ENCODE measurements at regions not wholly inside any gene's neighbourhood (a gene's known extent, or its start where the extent isn't known, plus 50 kb on each side); places are given as distances from the start of the nearest gene placed in this dataset.
"Not testable (repeated sequence)": the region's sequence is repeated elsewhere in the genome, so short reads cannot be mapped to it uniquely, and the experiment has no call there.

DNA sequence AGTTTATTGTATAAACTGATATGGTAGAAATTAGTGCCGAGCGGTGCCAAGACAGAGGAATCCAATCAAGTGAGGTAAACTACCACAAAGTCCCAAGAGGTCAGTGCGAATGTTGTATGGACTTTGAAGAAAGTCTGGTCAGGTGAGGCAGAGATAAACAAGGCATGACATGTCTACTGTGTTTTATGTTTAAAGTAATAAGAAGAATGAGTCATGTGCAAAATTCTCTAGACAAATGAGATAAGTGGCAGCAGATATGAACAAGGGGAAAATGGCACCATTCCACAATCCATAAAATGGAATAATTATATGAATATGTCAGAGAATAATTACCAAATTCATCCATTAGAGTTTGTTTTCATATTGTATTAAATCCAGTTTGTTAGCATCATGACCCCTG lies 364.1 kb upstream of the CCNH start:
- TF ChIP-seq, protein P1, sequence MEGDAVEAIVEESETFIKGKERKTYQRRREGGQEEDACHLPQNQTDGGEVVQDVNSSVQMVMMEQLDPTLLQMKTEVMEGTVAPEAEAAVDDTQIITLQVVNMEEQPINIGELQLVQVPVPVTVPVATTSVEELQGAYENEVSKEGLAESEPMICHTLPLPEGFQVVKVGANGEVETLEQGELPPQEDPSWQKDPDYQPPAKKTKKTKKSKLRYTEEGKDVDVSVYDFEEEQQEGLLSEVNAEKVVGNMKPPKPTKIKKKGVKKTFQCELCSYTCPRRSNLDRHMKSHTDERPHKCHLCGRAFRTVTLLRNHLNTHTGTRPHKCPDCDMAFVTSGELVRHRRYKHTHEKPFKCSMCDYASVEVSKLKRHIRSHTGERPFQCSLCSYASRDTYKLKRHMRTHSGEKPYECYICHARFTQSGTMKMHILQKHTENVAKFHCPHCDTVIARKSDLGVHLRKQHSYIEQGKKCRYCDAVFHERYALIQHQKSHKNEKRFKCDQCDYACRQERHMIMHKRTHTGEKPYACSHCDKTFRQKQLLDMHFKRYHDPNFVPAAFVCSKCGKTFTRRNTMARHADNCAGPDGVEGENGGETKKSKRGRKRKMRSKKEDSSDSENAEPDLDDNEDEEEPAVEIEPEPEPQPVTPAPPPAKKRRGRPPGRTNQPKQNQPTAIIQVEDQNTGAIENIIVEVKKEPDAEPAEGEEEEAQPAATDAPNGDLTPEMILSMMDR (IDR thresholded peaks at IDR 0.05), result no peak
- no peak for TF ChIP-seq POLR2A (IDR thresholded peaks at IDR 0.05)
- no peaks in the 10 kb centered on the region for H3K36me3 ChIP-seq (replicated peaks in 1 of 2; ENCODE audit: insufficient read depth in 1 of 2, low read depth in 2 of 2)
- intact Hi-C loops (cut with DNase I), result loop anchor here (5.0 kb wide), 1 partner anchor 906 kb away; no protein-coding TSS in a partner anchor
- no peak overlapping the region for H3K4me3 ChIP-seq
- no peaks in the 10 kb centered on the region for H3K4me1 ChIP-seq
- H3K27ac ChIP-seq, result no peak overlapping the region
- ATAC-seq, result no peak
- H3K27me3 ChIP-seq, result no peaks in the 10 kb centered on the region
- DNase-seq, result no peak
- no peaks in the 10 kb centered on the region for H3K9me3 ChIP-seq
- 67 to 80% methylated on average over 3 of the region's 3 CpGs for WGBS, 2 donors

DNA sequence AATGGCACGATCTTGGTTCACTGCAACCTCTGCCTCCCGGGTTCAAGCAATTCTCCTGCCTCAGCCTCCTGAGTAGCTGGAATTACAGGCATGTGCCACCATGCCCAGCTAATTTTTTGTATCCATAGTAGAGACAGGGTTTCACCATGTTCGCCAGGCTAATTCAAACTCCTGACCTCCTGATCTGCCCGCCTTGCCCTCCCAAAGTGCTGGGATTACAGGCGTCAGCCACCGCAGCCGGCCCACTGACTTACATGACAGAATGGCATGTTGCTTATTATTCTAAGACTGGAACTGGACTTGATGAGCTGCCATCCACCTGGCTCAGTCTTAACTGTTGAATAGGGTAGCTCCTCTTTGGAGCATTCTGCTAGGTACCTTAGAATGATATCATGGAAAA lies 363.6 kb upstream of the CCNH start:
- WGBS, 2 donors, result 65 to 87% methylated on average over 7 of the region's 7 CpGs
- H3K36me3 ChIP-seq (replicated peaks in 1 of 2; ENCODE audit: insufficient read depth in 1 of 2, low read depth in 2 of 2); DNase-seq; H3K4me3 ChIP-seq; ATAC-seq; H3K4me1 ChIP-seq; H3K27me3 ChIP-seq; H3K9me3 ChIP-seq; H3K27ac ChIP-seq: not testable (repeated sequence)
- intact Hi-C loops (cut with DNase I), result loop anchor here (5.0 kb wide), 1 partner anchor 906 kb away; no protein-coding TSS in a partner anchor

DNA sequence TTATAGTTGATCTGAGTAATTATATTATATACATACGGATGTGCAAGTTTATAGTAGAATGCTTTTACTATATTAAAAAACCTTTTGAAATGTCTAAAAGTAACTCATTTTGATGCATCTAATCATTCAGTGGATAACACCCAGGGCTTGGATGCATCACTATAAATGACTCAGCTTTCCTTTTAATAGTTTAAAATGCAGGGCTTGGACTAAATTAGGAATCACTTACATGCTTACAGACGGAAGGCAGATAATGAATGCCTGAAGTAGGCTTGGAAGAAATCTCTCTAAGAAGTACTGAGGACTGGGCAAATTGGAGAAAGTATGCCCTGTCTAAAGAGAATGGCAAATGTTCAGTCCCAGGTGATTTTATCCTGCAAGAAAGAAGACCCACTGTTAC lies 362.5 kb upstream of the CCNH start:
- TF ChIP-seq POLR2A (IDR thresholded peaks at IDR 0.05), result no peak
- TF ChIP-seq, protein P1 (IDR thresholded peaks at IDR 0.05), result no peak
- Histone ChIP-seq H3K27me3 (no peaks in the 10 kb centered on the region), H3K4me3 (no peak overlapping the region), H3K4me1 (no peaks in the 10 kb centered on the region), H3K9me3 (no peaks in the 10 kb centered on the region), H3K36me3 (replicated peaks in 1 of 2; ENCODE audit: insufficient read depth in 1 of 2, low read depth in 2 of 2) (no peaks in the 10 kb centered on the region), H3K27ac (no peak overlapping the region)
- 58 to 60% methylated on average over 2 of the region's 2 CpGs for WGBS, 2 donors
- DNase-seq, result no peak
- no peak for ATAC-seq
- intact Hi-C loops (cut with DNase I), result loop anchor here (5.0 kb wide), 1 partner anchor 907 kb away; no protein-coding TSS in a partner anchor

DNA sequence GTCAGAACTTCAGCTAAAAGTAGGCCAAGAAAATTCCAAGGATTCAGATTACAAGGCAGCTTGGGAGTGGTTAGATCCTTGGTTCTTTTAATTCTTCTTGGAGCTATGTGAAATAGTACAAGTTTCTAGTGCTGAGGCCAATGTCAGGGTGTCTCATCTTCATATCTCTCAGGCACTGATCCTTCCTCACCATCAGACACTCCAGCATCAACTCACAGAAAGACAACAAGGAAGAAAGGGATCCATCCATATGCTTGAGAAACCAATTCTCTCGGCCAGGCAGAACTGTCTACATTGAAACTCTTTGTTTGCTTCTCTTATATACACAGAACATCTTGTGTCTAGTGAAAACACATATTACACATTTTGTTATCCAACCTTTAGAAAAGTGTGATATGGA lies 362.1 kb upstream of the CCNH start:
- Histone ChIP-seq H3K36me3 (replicated peaks in 1 of 2; ENCODE audit: insufficient read depth in 1 of 2, low read depth in 2 of 2) (no peaks in the 10 kb centered on the region), H3K27me3 (no peaks in the 10 kb centered on the region), H3K27ac (no peak overlapping the region), H3K4me1 (no peaks in the 10 kb centered on the region), H3K9me3 (no peaks in the 10 kb centered on the region), H3K4me3 (no peak overlapping the region)
- ATAC-seq, result no peak
- TF ChIP-seq, protein P1 (IDR thresholded peaks at IDR 0.05), result no peak
- TF ChIP-seq POLR2A (IDR thresholded peaks at IDR 0.05), result no peak
- 63 to 67% methylated on average over 1 of the region's 1 CpG for WGBS, 2 donors
- intact Hi-C loops (cut with DNase I), result loop anchor here (5.0 kb wide), 1 partner anchor 907 kb away; no protein-coding TSS in a partner anchor
- no peak for DNase-seq

DNA sequence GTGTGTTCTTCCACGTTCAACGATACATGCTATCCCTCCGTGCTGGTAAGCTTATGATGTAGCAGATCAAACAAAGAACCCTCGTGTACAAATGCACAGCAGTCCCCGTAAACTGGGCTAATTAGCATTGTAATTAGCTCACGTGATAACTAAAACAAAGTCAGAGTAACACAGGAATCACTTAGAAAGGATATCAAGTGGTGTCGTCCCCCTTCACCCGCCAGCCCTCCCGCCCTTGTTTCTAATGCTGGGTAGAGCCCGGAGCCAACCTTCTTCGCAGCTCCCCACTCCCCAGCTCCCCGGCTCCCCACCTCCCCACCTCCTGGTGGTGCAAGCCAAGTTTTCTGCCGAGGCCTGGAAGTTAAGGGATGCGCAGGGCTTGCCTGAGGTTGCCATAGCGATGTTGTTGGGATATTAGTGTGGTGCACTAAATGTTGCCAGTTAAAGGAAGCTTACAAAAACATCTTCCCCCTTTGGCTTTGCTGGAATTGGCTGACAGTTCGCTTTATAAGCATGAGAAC lies 357.9 kb upstream of the CCNH start:
- no peak overlapping the region for H3K4me3 ChIP-seq
- H3K9me3 ChIP-seq, result no peaks in the 10 kb centered on the region
- H3K27me3 ChIP-seq, result no peaks in the 10 kb centered on the region
- H3K27ac ChIP-seq, result no peak overlapping the region
- TF ChIP-seq POLR2A (IDR thresholded peaks at IDR 0.05), result no peak
- TF ChIP-seq, protein P1 (IDR thresholded peaks at IDR 0.05), result no peak
- no peak for ATAC-seq
- intact Hi-C loops (cut with DNase I), result no loop called here
- no peak for DNase-seq
- H3K36me3 ChIP-seq (replicated peaks in 1 of 2; ENCODE audit: insufficient read depth in 1 of 2, low read depth in 2 of 2), result no peaks in the 10 kb centered on the region
- no peaks in the 10 kb centered on the region for H3K4me1 ChIP-seq
- WGBS, 2 donors, result 12 to 21% methylated on average over 16 of the region's 16 CpGs

Measured in body of pancreas (tissue), 4 donors.